T-helper 1 cell treated with Interleukin-12 subunit alpha and Interleukin-12 subunit beta and Interleukin-4 antibody, amounts not matched to agents 30 μg/mL and 1 μg/mL, for 36 hours (primary cell): ENCODE measurements at regions not wholly inside any gene's neighbourhood (a gene's known extent, or its start where the extent isn't known, plus 50 kb on each side); places are given as distances from the start of the nearest gene placed in this dataset.

Experiments used
- H3K27ac Mint-ChIP-seq: one replicate; pipeline ENCODE4 v1.8.0; 2021; ENCODE audit warnings: mild to moderate bottlenecking, mixed read lengths
- H3K27me3 Mint-ChIP-seq: one replicate; pipeline ENCODE4 v1.8.0; 2021; ENCODE audit warnings: low read depth, mixed read lengths
- H3K36me3 Mint-ChIP-seq: one replicate; pipeline ENCODE4 v1.8.0; 2021; ENCODE audit warnings: low read depth, mixed read lengths
- H3K4me1 Mint-ChIP-seq: one replicate; pipeline ENCODE4 v1.8.0; 2021; ENCODE audit warnings: low read depth, mixed read lengths
- H3K4me3 Mint-ChIP-seq: one replicate; pipeline ENCODE4 v1.8.0; 2021; ENCODE audit warnings: mild to moderate bottlenecking, moderate library complexity, mixed read lengths
- H3K9me3 Mint-ChIP-seq: one replicate; pipeline ENCODE4 v1.8.0; 2021; ENCODE audit warnings: mixed read lengths

DNA sequence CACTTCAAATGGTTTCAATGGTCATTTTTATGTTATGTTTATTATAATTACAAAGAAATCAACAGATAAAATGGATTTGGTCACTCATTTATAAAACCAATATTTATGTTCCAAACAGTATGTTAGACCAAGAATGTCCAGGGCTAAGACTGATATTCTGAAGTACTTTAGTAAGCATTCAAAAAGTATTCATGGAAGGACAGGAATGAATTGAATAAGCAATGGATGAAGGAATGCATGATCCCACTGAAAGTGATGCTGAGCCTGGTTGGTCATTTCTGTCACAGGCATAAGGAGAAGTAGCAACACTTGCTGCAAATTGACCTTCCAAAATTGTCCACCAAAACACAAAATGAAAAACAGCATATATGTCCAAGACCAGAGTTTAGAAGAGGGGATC lies 189.0 kb upstream of the CELF2 start:
- Mint-ChIP-seq H3K4me3 (no peak overlapping the region), H3K36me3 (no peaks in the 10 kb centered on the region), H3K4me1 (no peaks in the 10 kb centered on the region), H3K9me3 (no peaks in the 10 kb centered on the region), H3K27ac (no peak overlapping the region), H3K27me3 (no peaks in the 10 kb centered on the region)

DNA sequence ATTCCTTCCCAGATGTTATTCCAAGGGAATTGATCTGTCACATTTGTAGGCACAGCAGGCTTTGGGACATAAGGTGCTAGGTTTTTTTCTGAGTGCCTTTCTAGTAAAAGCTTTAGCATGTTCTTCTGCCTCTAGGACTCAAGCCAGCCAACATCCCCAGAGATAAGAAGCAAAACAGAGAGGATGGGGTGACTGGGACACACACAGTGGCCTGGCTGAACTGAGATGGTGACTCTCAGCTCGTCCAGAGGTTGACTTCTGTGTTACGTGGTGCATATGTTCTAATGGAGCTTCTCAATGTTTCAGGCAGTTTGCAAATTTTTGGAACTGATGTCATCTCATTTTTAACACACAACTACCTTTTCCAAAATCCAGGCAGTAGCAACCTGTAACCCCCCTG lies 188.1 kb upstream of the CELF2 start:
- H3K9me3 Mint-ChIP-seq, result no peaks in the 10 kb centered on the region
- no peaks in the 10 kb centered on the region for H3K4me1 Mint-ChIP-seq
- no peak overlapping the region for H3K4me3 Mint-ChIP-seq
- no peak overlapping the region for H3K27ac Mint-ChIP-seq
- no peaks in the 10 kb centered on the region for H3K36me3 Mint-ChIP-seq
- H3K27me3 Mint-ChIP-seq, result no peaks in the 10 kb centered on the region

DNA sequence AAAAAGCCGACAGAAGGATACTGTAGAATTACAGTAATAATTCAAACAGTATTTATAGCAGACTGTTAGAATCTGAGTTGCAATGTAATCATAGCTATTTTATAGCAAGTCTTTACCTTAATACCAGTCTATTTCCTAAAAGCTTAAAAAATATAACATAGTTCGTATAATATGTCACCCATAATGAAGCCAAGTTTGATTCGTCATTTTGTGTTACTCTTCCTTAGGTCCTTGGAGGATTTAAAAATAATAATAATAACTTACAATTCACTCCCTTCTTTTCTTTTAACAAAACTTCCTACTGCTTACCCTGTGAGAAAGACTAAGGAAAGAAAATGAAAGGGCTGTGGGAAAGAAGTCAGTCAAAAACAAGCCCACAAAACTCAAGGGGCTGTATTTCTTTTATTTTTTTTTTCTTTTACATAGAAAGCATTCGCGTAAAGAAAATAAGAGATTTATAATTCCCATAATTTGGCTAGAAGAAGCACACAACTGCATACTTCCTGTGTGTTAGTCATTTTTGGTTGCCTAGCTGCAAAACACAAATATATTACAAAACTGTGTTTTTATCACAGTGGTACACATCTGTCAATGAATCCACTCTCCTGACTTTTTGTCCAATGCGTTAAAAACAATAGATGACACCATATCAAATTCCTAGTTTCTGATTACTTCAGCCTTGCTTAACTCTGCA lies 187.2 kb upstream of the CELF2 start:
- no peak overlapping the region for H3K4me3 Mint-ChIP-seq
- H3K27ac Mint-ChIP-seq, result no peak overlapping the region
- H3K27me3 Mint-ChIP-seq, result no peaks in the 10 kb centered on the region
- no peaks in the 10 kb centered on the region for H3K9me3 Mint-ChIP-seq
- H3K36me3 Mint-ChIP-seq, result no peaks in the 10 kb centered on the region
- H3K4me1 Mint-ChIP-seq, result no peaks in the 10 kb centered on the region

DNA sequence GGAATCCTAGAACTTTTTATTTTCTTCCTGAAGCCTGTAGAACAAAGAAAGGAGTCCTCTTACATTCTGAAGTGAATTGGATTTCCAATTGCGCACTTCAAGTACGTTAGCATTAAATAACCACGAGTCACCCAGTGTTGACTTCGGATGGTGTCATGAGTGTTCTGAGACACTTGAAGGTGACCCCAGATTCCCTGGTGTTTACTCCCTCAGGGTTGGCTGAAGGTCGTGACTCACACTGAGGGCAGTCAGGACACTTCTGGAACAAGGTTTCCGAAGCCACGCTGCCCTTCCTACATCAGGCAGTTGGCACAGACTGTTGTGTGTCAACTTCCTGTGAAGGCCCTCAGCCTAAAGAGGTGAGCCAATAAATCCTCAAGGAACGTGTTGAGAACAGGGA lies 186.6 kb upstream of the CELF2 start:
- Mint-ChIP-seq H3K27me3 (peaks cover 2% of the 10 kb centered on the region), H3K9me3 (no peaks in the 10 kb centered on the region), H3K27ac (no peak overlapping the region), H3K4me3 (no peak overlapping the region), H3K4me1 (no peaks in the 10 kb centered on the region), H3K36me3 (no peaks in the 10 kb centered on the region)

DNA sequence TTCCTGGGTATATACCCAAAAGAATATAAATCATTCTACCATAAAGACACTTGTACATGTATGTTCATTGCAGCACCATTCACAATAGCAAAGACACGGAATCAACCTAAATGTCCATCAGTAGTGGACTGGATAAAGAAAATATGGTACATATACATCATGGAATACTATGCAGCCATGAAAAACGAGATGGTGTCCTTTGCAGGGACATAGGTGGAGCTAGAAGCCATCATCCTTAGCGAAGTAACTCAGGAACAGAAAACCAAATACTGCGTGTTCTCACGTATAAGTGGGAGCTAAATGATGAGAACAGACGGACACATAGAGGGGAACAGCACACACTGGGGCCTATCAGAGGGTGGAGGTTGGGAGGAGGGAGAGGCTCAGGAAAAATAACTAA lies 183.7 kb upstream of the CELF2 start:
- Mint-ChIP-seq H3K27me3 (peaks cover 3% of the 10 kb centered on the region), H3K36me3 (no peaks in the 10 kb centered on the region), H3K4me1 (no peaks in the 10 kb centered on the region), H3K27ac (no peak overlapping the region), H3K4me3 (no peak overlapping the region), H3K9me3 (no peaks in the 10 kb centered on the region)

DNA sequence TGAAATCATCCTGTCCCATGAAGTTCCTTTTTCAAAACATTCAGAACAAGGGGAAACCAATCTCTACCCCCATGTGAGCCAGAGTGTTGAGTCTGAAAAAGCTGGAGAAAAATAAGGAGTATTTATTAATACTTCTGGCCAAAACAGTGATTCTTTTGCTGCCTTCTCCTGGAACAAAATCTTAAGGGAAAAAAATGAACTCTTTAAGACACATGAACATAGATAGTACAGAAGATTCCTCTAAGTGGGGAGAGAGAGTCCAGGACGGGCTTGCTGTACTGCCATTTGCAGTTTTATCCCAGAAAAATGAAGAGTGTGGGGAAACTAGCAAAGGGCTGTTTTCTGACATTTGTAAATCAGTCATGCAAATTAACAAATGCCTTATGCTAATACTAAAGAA lies 173.4 kb upstream of the CELF2 start:
- Mint-ChIP-seq H3K27ac (no peak overlapping the region), H3K4me1 (no peaks in the 10 kb centered on the region), H3K27me3 (peaks cover 30% of the 10 kb centered on the region), H3K36me3 (no peaks in the 10 kb centered on the region), H3K9me3 (peaks cover 11% of the 10 kb centered on the region), H3K4me3 (no peak overlapping the region)

DNA sequence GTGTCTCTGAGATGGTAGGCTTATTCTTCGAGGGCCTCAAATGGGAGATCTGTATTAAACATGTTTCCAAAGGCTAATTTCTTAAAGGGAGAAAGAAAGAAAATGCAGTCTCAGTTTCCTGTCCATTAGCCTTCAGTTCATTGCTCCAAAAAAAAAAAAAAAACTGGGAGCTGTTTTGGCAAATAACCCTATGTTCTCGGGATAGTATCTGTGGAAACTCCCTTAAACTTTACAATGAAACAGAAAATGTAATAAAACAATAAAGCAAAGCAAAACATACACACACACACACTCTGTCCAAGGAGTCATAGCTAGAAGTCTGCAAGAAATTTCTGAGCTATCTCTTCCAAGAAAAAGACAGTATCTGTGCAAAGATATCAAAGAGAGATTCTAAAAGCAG lies 172.5 kb upstream of the CELF2 start:
- H3K36me3 Mint-ChIP-seq, result no peaks in the 10 kb centered on the region
- no peak overlapping the region for H3K4me3 Mint-ChIP-seq
- H3K4me1 Mint-ChIP-seq, result no peaks in the 10 kb centered on the region
- peaks cover 1% of the 10 kb centered on the region for H3K9me3 Mint-ChIP-seq
- peaks cover 30% of the 10 kb centered on the region for H3K27me3 Mint-ChIP-seq
- H3K27ac Mint-ChIP-seq, result no peak overlapping the region

DNA sequence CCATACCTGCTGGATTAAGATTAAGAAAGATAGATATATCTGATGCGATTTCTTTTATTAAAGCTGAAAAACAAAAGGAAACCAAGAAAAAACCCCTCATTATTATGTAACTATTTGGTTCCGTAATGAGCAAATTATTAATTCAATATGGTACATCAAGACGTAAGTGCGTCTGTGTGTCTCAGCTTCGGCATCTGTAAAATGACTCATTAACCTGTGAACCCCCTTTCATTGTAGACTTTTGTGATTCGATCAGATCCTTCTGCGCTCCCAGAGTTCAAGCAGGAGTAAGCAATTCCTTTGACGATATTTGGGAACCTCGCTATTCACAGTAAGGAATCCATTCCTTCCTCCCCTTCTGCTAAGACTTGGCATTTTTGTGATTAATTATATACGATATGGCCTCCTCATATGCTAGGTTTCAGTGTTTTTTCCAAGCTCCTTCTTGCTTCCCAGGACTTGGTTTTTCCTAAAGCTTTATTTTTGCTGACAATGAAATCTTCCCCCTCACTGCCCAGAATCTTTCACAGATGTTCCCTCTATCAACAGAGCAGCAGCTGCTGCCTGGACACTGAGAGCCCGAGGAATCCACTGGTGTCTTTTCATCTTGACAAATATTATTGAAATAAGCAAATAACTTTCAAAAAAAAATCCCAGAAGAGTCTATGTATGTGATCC lies 171.7 kb upstream of the CELF2 start:
- H3K27ac Mint-ChIP-seq, result no peak overlapping the region
- no peaks in the 10 kb centered on the region for H3K4me1 Mint-ChIP-seq
- H3K27me3 Mint-ChIP-seq, result peaks cover 30% of the 10 kb centered on the region
- H3K4me3 Mint-ChIP-seq, result no peak overlapping the region
- H3K36me3 Mint-ChIP-seq, result no peaks in the 10 kb centered on the region
- no peaks in the 10 kb centered on the region for H3K9me3 Mint-ChIP-seq

DNA sequence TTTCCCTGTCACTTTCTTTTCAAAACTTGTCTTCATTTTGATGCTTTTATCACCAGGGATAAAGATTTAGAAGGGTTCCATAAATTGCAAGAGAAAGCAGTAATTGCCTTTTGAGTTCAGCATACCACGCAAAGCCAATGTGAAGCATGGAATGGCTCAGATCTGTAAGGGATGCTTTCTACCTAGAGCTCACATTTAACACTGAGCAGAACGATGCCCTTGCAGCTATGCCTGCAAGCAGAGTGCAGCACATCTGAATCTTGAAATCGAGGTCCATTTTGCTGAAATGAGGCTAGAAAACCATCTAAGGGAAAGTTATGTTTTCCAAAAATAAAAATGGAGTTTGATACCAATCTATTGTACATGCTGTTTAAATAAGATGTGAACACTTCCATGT lies 171.2 kb upstream of the CELF2 start:
- H3K27me3 Mint-ChIP-seq, result peaks cover 32% of the 10 kb centered on the region
- no peak overlapping the region for H3K27ac Mint-ChIP-seq
- no peak overlapping the region for H3K4me3 Mint-ChIP-seq

DNA sequence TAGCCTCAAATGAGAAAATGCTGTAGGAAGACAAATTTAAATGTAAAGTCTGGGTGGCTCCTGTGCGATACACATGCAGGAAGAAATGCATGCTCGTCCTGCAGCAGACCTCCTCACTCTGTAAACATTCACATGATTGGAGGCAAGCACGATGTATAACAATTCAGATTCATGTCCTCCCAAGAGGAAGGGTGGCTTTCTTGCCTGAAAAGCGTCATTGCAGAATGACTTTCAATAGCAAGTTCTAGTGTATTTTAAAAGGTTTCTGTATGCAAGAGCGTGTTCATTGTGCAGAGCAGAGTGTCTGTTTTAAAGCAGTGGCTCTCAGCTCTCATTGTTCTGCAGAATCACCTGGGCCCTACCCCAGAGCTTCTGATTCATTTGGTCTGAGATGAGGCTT lies 170.3 kb upstream of the CELF2 start:
- Mint-ChIP-seq H3K27me3 (peaks cover 37% of the 10 kb centered on the region), H3K36me3 (no peaks in the 10 kb centered on the region), H3K27ac (no peak overlapping the region), H3K9me3 (no peaks in the 10 kb centered on the region), H3K4me3 (no peak overlapping the region), H3K4me1 (no peaks in the 10 kb centered on the region)

More for the DNA sequence above, 171.2 kb upstream of the CELF2 start:
- no peaks in the 10 kb centered on the region for H3K4me1 Mint-ChIP-seq
- H3K36me3 Mint-ChIP-seq, result no peaks in the 10 kb centered on the region
- no peaks in the 10 kb centered on the region for H3K9me3 Mint-ChIP-seq

DNA sequence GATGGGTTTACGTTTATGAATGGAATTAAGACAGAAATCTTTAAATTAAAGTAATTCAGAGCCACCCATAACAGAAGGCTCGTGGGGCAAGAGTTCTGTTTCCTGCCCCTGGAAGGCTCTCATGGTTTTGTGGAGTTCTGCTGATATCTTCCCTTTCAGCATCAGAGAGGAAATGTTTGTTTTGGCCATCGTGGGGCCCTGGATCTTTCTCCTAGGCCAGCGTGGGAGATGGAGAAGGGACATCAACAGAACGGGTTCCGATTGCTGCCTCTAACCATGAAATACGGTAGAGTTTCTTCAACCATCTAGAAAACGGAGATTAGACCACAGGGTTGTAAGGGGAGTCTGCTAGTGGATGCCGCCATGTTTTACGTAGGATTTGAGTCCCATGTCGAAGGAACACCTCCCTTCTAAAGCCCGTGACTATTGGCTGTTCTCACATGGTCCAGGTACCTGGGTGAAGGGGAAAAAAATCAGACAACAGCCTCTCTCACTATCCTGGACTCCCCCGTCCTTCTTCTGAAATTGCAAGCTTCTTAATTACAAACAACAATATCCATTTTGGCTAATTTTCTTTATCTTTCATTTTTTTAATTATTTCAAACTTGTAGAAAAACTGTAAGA lies 169.1 kb upstream of the CELF2 start:
- H3K4me1 Mint-ChIP-seq, result no peaks in the 10 kb centered on the region
- peaks cover 32% of the 10 kb centered on the region for H3K27me3 Mint-ChIP-seq
- H3K27ac Mint-ChIP-seq, result no peak overlapping the region
- H3K36me3 Mint-ChIP-seq, result no peaks in the 10 kb centered on the region
- H3K9me3 Mint-ChIP-seq, result no peaks in the 10 kb centered on the region
- no peak overlapping the region for H3K4me3 Mint-ChIP-seq

DNA sequence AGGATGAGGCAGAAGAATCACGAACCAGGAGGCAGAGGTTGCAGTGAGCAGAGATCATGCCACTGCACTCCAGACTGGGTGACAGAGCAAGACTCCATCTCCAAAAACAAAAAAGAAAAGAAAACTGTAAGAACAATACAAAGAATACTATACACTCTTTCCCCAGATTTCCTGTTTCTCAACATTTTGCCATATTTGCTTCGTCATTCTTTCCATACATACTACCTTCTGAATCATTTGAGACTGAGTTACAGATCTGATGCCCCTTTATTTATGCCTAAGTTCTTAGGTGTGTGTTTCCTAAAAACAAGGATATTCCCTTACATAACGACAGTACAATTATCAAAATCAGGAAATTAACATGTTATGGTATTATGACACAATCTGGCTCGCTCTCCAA lies 168.4 kb upstream of the CELF2 start:
- H3K9me3 Mint-ChIP-seq, result no peaks in the 10 kb centered on the region
- no peak overlapping the region for H3K4me3 Mint-ChIP-seq
- H3K27me3 Mint-ChIP-seq, result peaks cover 25% of the 10 kb centered on the region
- H3K27ac Mint-ChIP-seq, result no peak overlapping the region
- H3K36me3 Mint-ChIP-seq, result no peaks in the 10 kb centered on the region
- H3K4me1 Mint-ChIP-seq, result no peaks in the 10 kb centered on the region

DNA sequence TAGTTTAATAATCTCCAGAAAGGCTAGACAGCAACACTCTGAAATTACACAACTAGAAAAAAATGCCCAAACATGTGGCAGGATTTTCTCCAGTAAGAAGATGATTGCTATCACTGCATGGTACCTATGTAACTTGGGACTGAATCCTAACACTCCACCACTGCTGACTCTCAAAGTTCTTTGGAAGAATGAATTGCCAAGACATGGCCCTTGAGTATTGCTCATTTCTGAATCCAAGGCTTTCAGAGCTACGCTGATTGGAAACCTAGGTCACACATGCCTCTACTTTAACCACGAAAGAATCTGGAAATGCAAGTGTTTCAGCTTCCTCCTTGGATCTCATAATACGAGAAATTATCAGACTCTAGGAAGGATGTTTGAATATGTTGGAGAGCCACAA lies 167.5 kb upstream of the CELF2 start:
- no peaks in the 10 kb centered on the region for H3K9me3 Mint-ChIP-seq
- H3K27ac Mint-ChIP-seq, result no peak overlapping the region
- H3K4me3 Mint-ChIP-seq, result no peak overlapping the region
- H3K4me1 Mint-ChIP-seq, result peaks cover 3% of the 10 kb centered on the region
- peaks cover 20% of the 10 kb centered on the region for H3K27me3 Mint-ChIP-seq
- no peaks in the 10 kb centered on the region for H3K36me3 Mint-ChIP-seq

DNA sequence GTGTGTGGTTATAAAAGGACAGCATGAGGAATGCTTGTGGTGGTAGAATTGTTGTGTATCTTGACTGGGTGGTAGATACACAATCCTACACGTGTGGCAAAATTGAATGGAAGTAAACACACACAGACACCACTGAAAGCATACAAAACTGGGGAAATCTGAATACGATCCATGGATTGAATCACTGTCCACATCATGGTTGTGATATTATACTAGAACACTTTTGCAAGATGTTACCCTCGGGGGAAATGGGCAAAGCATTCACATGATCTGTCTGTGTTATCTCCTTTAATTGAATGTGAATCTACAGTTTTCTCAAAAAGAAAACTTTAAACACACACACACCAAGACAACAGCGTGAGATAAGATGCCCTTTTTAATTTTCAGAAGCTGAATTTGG lies 165.2 kb upstream of the CELF2 start:
- H3K4me1 Mint-ChIP-seq, result peaks cover 6% of the 10 kb centered on the region
- no peaks in the 10 kb centered on the region for H3K9me3 Mint-ChIP-seq
- H3K36me3 Mint-ChIP-seq, result no peaks in the 10 kb centered on the region
- no peak overlapping the region for H3K27ac Mint-ChIP-seq
- peaks cover 19% of the 10 kb centered on the region for H3K27me3 Mint-ChIP-seq
- H3K4me3 Mint-ChIP-seq, result no peak overlapping the region

DNA sequence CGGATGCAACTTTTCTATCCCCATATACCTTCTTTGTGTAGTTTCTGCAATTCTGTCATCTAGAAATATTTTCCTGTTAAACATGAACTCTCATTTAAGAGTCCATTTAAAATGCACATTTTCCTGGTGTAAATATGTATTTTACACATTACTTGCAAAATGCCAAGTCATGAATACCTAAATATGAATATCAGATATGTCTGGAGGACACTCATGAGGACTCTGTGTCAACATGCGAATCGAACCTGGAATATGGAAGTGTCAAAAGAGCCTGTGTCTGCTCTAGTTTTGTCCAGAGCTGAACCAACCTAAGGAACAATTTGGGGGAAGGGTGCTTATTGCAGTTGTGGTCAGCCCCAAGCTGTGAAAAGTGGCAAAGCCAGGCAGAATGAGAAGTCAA lies 163.7 kb upstream of the CELF2 start:
- H3K9me3 Mint-ChIP-seq, result no peaks in the 10 kb centered on the region
- no peak overlapping the region for H3K4me3 Mint-ChIP-seq
- peaks cover 14% of the 10 kb centered on the region for H3K27me3 Mint-ChIP-seq
- no peaks in the 10 kb centered on the region for H3K36me3 Mint-ChIP-seq
- no peak overlapping the region for H3K27ac Mint-ChIP-seq
- H3K4me1 Mint-ChIP-seq, result peaks cover 6% of the 10 kb centered on the region
